ENCODE measurements at regions not wholly inside any gene's neighbourhood (a gene's known extent, or its start where the extent isn't known, plus 50 kb on each side); places are given as distances from the start of the nearest gene placed in this dataset.

GRCh38 chr6:23681743-23682142, 444.3 kb upstream of the NRSN1 start:
- DNase-seq (ENCODE audit: low spot score), result no peak
- intact Hi-C loops (cut with DNase I), result no loop called here

- intact Hi-C loops (cut with DNase I), result no loop called here
- no peak for DNase-seq (ENCODE audit: low spot score)
Observed at GRCh38 chr6:23688650-23689049, 437.4 kb upstream of the NRSN1 start.

- intact Hi-C loops (cut with DNase I), result no loop called here
- no peak for DNase-seq (ENCODE audit: low spot score)
Observed at GRCh38 chr6:23690453-23691049, 435.5 kb upstream of the NRSN1 start.

GRCh38 chr6:23692184-23692583, 433.8 kb upstream of the NRSN1 start:
- DNase-seq (ENCODE audit: low spot score), result no peak
- intact Hi-C loops (cut with DNase I), result no loop called here

GRCh38 chr6:23696992-23697391, 429.0 kb upstream of the NRSN1 start:
- DNase-seq (ENCODE audit: low spot score), result no peak
- intact Hi-C loops (cut with DNase I), result no loop called here

GRCh38 chr6:23704479-23705052, 421.4 kb upstream of the NRSN1 start:
- DNase-seq (ENCODE audit: low spot score), result no peak
- intact Hi-C loops (cut with DNase I), result no loop called here

- intact Hi-C loops (cut with DNase I), result no loop called here
- no peak for DNase-seq (ENCODE audit: low spot score)
Observed at GRCh38 chr6:23705697-23706096, 420.3 kb upstream of the NRSN1 start.

GRCh38 chr6:23712756-23713155, 413.3 kb upstream of the NRSN1 start:
- intact Hi-C loops (cut with DNase I), result no loop called here

GRCh38 chr6:23713211-23713610, 412.8 kb upstream of the NRSN1 start:
- DNase-seq (ENCODE audit: low spot score), result no peak
- intact Hi-C loops (cut with DNase I), result no loop called here

More at GRCh38 chr6:23712756-23713155, 413.3 kb upstream of the NRSN1 start:
- DNase-seq (ENCODE audit: low spot score), result no peak

GRCh38 chr6:23728707-23729106, 397.3 kb upstream of the NRSN1 start:
- no peak for DNase-seq (ENCODE audit: low spot score)
- intact Hi-C loops (cut with DNase I), result no loop called here

- intact Hi-C loops (cut with DNase I), result no loop called here
Observed at GRCh38 chr6:23731609-23732008, 394.4 kb upstream of the NRSN1 start.

GRCh38 chr6:23732521-23732920, 393.5 kb upstream of the NRSN1 start:
- DNase-seq (ENCODE audit: low spot score), result no peak
- intact Hi-C loops (cut with DNase I), result no loop called here

More at GRCh38 chr6:23731609-23732008, 394.4 kb upstream of the NRSN1 start:
- no peak for DNase-seq (ENCODE audit: low spot score)

GRCh38 chr6:23735151-23735550, 390.9 kb upstream of the NRSN1 start:
- DNase-seq (ENCODE audit: low spot score), result no peak
- intact Hi-C loops (cut with DNase I), result no loop called here

GRCh38 chr6:23736577-23736976, 389.4 kb upstream of the NRSN1 start:
- intact Hi-C loops (cut with DNase I), result no loop called here
- DNase-seq (ENCODE audit: low spot score), result no peak

- no peak for DNase-seq (ENCODE audit: low spot score)
- intact Hi-C loops (cut with DNase I), result no loop called here
Observed at GRCh38 chr6:23747239-23747638, 378.8 kb upstream of the NRSN1 start.

GRCh38 chr6:23752414-23752813, 373.6 kb upstream of the NRSN1 start:
- intact Hi-C loops (cut with DNase I), result no loop called here
- DNase-seq (ENCODE audit: low spot score), result no peak

- intact Hi-C loops (cut with DNase I), result no loop called here
Observed at GRCh38 chr6:23754197-23754596, 371.8 kb upstream of the NRSN1 start.

GRCh38 chr6:23775127-23775526, 350.9 kb upstream of the NRSN1 start:
- DNase-seq (ENCODE audit: low spot score), result no peak

More at GRCh38 chr6:23754197-23754596, 371.8 kb upstream of the NRSN1 start:
- no peak for DNase-seq (ENCODE audit: low spot score)

GRCh38 chr6:23783901-23784300, 342.1 kb upstream of the NRSN1 start:
- intact Hi-C loops (cut with DNase I), result no loop called here
- no peak for DNase-seq (ENCODE audit: low spot score)

More at GRCh38 chr6:23775127-23775526, 350.9 kb upstream of the NRSN1 start:
- intact Hi-C loops (cut with DNase I), result no loop called here

GRCh38 chr6:23784301-23784919, 341.6 kb upstream of the NRSN1 start:
- DNase-seq (ENCODE audit: low spot score), result no peak
- intact Hi-C loops (cut with DNase I), result no loop called here

GRCh38 chr6:23790756-23791155, 335.3 kb upstream of the NRSN1 start:
- DNase-seq (ENCODE audit: low spot score), result no peak
- intact Hi-C loops (cut with DNase I), result no loop called here
